Endodermal cell (in vitro differentiated cells): ENCODE measurements at regions not wholly inside any gene's neighbourhood (a gene's known extent, or its start where the extent isn't known, plus 50 kb on each side); places are given as distances from the start of the nearest gene placed in this dataset.

Source experiments
- DNase-seq: peaks from one replicate; pipeline ENCODE4 v3.0.0-alpha.2; 2017
- H3K27ac ChIP-seq: 2 replicates; pipeline ENCODE4 v1.5.1; 2013; ENCODE audit warnings: mild to moderate bottlenecking, low read depth, low read length, moderate library complexity
- H3K27me3 ChIP-seq: 2 replicates; pipeline ENCODE4 v1.6.1; 2013; ENCODE audit warnings: mild to moderate bottlenecking, low read length, moderate library complexity; ENCODE audit not compliant: insufficient read depth, control insufficient read depth, poor library complexity, severe bottlenecking
- H3K36me3 ChIP-seq: 2 replicates; pipeline ENCODE4 v1.7.0; 2013; ENCODE audit warnings: mild to moderate bottlenecking, low read length, moderate library complexity; ENCODE audit not compliant: control insufficient read depth, insufficient read depth
- H3K4me1 ChIP-seq: one replicate; pipeline ENCODE4 v1.7.0; 2013; ENCODE audit warnings: low read length; ENCODE audit not compliant: control insufficient read depth, insufficient read depth
- H3K4me3 ChIP-seq: 2 replicates; pipeline ENCODE4 v1.5.1; 2013; ENCODE audit warnings: mild to moderate bottlenecking, low read length, moderate library complexity
- H3K9ac ChIP-seq: 2 replicates; pipeline ENCODE4 v1.6.1; 2013; ENCODE audit warnings: mild to moderate bottlenecking, low read length, moderate library complexity; ENCODE audit not compliant: poor library complexity, severe bottlenecking; ENCODE audit errors: extremely low read depth
- H3K9me3 ChIP-seq: 2 replicates; pipeline ENCODE4 v1.6.1; 2013; ENCODE audit warnings: mild to moderate bottlenecking, low read length, moderate library complexity; ENCODE audit not compliant: control insufficient read depth
- H3K27ac Mint-ChIP-seq: 2 replicates; pipeline ENCODE4 v1.8.0; 2020; ENCODE audit warnings: mixed read lengths
- H3K27me3 Mint-ChIP-seq: 2 replicates; pipeline ENCODE4 v1.8.0; 2021; ENCODE audit warnings: mild to moderate bottlenecking, mixed read lengths; ENCODE audit not compliant: insufficient read depth
- H3K36me3 Mint-ChIP-seq: 2 replicates; pipeline ENCODE4 v1.8.0; 2020; ENCODE audit warnings: low read depth, mixed read lengths
- H3K4me1 Mint-ChIP-seq: 2 replicates; pipeline ENCODE4 v1.8.0; 2020; ENCODE audit warnings: mixed read lengths
- H3K4me3 Mint-ChIP-seq: 2 replicates; pipeline ENCODE4 v1.8.0; 2020; ENCODE audit warnings: mild to moderate bottlenecking, moderate library complexity, mixed read lengths
- H3K9me3 Mint-ChIP-seq: 2 replicates; pipeline ENCODE4 v1.8.0; 2020; ENCODE audit warnings: mild to moderate bottlenecking, mixed read lengths
- CTCF ChIP-seq: fragments of 200-600 bp; sonication (generic); conservative IDR thresholded peaks from 2 replicates; pipeline ENCODE4 v1.5.0; 2021; ENCODE audit warnings: antibody characterized with exemption, mild to moderate bottlenecking
- WGBS, 2 experiments: methylation state at CpG; one replicate each; pipeline versions ENCODE4 v1.1.5 to v1.1.7; 2013; ENCODE audit warnings: missing lambda C conversion rate in 2 of 2, mixed read lengths in 1 of 2; ENCODE audit not compliant: insufficient coverage in 1 of 2, insufficient read length in 1 of 2; 5-methylcytosine and 5-hydroxymethylcytosine counted together

GRCh38 chr14:85087201-85087600, 442.7 kb upstream of the FLRT2 start:
- H3K27me3 Mint-ChIP-seq, result no peaks in the 10 kb centered on the region
- DNase-seq, result no peak

GRCh38 chr14:85088192-85088591, 441.8 kb upstream of the FLRT2 start:
- Mint-ChIP-seq H3K4me3 (no peak overlapping the region), H3K4me1 (no peaks in the 10 kb centered on the region), H3K36me3 (no peaks in the 10 kb centered on the region), H3K9me3 (no peaks in the 10 kb centered on the region), H3K27me3 (no peaks in the 10 kb centered on the region), H3K27ac (no peak overlapping the region)
- no peak for DNase-seq
- Histone ChIP-seq H3K27me3 (no peaks in the 10 kb centered on the region), H3K9ac (no peak overlapping the region), H3K4me1 (no peaks in the 10 kb centered on the region), H3K27ac (no peak overlapping the region), H3K4me3 (no peak overlapping the region), H3K36me3 (no peaks in the 10 kb centered on the region), H3K9me3 (peaks cover 7% of the 10 kb centered on the region)
- WGBS, 2 experiments, result 92 to 100% methylated on average over 2 of the region's 2 CpGs
- no peak for TF ChIP-seq CTCF

More at GRCh38 chr14:85087201-85087600, 442.7 kb upstream of the FLRT2 start:
- Mint-ChIP-seq H3K4me3 (no peak overlapping the region), H3K9me3 (no peaks in the 10 kb centered on the region), H3K36me3 (no peaks in the 10 kb centered on the region), H3K27ac (no peak overlapping the region), H3K4me1 (no peaks in the 10 kb centered on the region)
- peaks cover 7% of the 10 kb centered on the region for H3K9me3 ChIP-seq
- H3K27me3 ChIP-seq, result no peaks in the 10 kb centered on the region
- no peak overlapping the region for H3K27ac ChIP-seq
- 50% methylated on average over 2 of the region's 2 CpGs; no CpG with 5 or more reads in 1 of the 2 experiments for WGBS, 2 experiments
- no peaks in the 10 kb centered on the region for H3K36me3 ChIP-seq
- no peaks in the 10 kb centered on the region for H3K4me1 ChIP-seq
- H3K9ac ChIP-seq, result no peak overlapping the region
- no peak overlapping the region for H3K4me3 ChIP-seq
- no peak for TF ChIP-seq CTCF

GRCh38 chr14:85090681-85091080, 439.3 kb upstream of the FLRT2 start:
- Mint-ChIP-seq H3K27me3 (no peaks in the 10 kb centered on the region), H3K36me3 (no peaks in the 10 kb centered on the region), H3K27ac (no peak overlapping the region), H3K4me1 (no peaks in the 10 kb centered on the region), H3K9me3 (no peaks in the 10 kb centered on the region), H3K4me3 (no peak overlapping the region)
- Histone ChIP-seq H3K4me3 (no peak overlapping the region), H3K27me3 (no peaks in the 10 kb centered on the region), H3K4me1 (no peaks in the 10 kb centered on the region), H3K9ac (no peak overlapping the region), H3K27ac (no peak overlapping the region), H3K36me3 (no peaks in the 10 kb centered on the region), H3K9me3 (no peaks in the 10 kb centered on the region)
- no peak for DNase-seq
- no peak for TF ChIP-seq CTCF
- 96 to 100% methylated on average over 1 to 2 of the region's 2 CpGs for WGBS, 2 experiments
